NCI-H2227 (cell line): ENCODE measurements at regions not wholly inside any gene's neighbourhood (a gene's known extent, or its start where the extent isn't known, plus 50 kb on each side); places are given as distances from the start of the nearest gene placed in this dataset.

Experiments used
- DNase-seq: peaks from one replicate; lab custom pipeline; 2025; ENCODE audit not compliant: unreplicated experiment; lab: John Stamatoyannopoulos, UW

DNA sequence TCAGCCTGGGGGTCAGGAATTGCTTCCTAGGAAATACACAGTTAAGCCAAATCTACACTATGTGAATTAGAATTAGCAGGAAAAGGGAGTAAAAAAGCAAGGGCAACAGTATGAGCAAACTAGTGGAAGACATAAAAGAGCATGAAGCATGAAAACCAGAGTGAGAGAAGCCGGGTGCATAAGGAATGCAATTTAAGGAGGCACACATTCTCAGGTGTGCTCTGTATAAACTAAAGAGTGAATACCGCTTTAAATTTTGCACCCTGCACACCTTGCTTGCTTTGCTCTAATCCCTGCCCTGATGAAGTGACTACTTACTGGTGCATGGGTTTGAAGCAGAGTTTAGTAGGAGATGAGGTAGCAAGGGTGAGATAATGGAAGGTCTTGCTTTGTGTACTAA is 65.7 kb upstream of the EPHA4 start:
- no peak for DNase-seq

DNA sequence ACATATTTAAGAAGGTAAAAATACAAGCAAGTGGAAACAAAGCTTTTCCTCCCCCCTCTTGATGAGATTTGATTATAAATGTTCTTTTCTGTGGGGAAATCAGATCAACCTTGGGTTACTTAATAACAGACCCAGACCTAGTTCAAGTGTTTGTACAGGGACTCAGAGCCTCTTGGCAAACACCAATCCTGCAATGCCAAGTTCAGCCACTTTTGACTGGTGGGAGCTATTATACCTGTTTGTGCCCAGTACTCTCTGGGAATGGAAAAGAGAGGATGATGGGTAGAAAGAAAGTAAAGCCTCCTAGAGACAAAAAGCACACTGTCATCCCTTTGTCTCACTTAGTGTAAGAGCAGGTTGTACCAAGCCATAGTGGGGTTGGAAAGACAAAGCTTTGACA is 63.8 kb upstream of the EPHA4 start:
- DNase-seq: no peak

DNA sequence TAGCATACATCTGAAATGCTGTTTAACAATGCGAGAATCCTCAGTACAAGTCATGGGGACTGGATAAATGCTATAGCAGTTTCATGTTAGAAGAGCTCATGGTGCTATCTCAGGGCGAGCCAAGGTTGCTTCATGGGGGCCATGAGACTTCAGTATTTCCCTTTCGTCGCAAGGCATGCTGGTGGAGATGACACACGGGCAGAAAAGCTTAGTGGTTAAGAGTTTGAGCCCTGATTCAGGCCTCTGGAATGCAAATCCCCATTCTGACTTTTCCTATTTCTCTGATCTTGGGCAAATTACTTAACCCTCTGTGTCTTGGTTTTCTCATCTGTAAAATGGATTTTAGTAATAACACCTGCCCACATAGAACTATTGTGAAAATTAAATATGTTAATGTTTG is 57.4 kb upstream of the EPHA4 start:
- no peak for DNase-seq

DNA sequence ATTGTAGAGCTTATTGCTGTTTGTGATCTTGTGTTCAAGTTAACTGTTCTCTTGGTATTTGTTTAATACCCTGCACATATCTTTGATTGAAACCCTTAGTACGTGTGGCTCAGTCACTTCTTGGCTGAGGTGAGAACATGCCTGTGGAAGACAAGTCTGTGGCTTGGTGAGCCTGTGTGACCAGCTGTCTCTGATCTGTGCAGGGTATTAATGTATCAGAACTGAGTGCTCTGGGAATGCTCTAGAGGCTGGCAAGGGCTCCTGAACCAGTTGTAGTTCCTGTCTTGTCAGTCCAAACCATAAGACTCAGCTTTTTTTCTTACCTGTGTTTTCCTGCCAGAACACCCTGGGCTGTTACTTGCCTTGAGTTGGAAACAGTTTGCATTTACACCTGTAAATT is 52.4 kb upstream of the EPHA4 start:
- no peak for DNase-seq
